Mesenchymal stem cell (in vitro differentiated cells and primary cell): ENCODE measurements at regions not wholly inside any gene's neighbourhood (a gene's known extent, or its start where the extent isn't known, plus 50 kb on each side); places are given as distances from the start of the nearest gene placed in this dataset.

Experiments used
- DNase-seq: peaks from one replicate; pipeline ENCODE4 v3.0.0-alpha.2; 2013
- H2AFZ ChIP-seq: one replicate; pipeline ENCODE4 v1.6.1; 2013; ENCODE audit warnings: low read depth, mild to moderate bottlenecking, control low read depth, inconsistent platforms, low read length, moderate library complexity
- H2AK5ac ChIP-seq: 2 replicates; pipeline ENCODE4 v1.6.1; 2013; ENCODE audit warnings: low read length, moderate library complexity, mild to moderate bottlenecking, inconsistent platforms; ENCODE audit not compliant: severe bottlenecking
- H2BK120ac ChIP-seq: one replicate; pipeline ENCODE4 v1.6.1; 2013; ENCODE audit warnings: low read depth, mild to moderate bottlenecking, inconsistent platforms, low read length, moderate library complexity
- H2BK12ac ChIP-seq, 2 experiments: one replicate each; pipeline ENCODE4 v1.6.1; 2013; ENCODE audit warnings: inconsistent platforms in 2 of 2, low read length in 2 of 2, mild to moderate bottlenecking in 2 of 2, moderate library complexity in 2 of 2, control low read depth in 1 of 2
- H2BK15ac ChIP-seq: one replicate; pipeline ENCODE4 v1.6.1; 2013; ENCODE audit warnings: mild to moderate bottlenecking, low read depth, inconsistent platforms; ENCODE audit not compliant: poor library complexity, severe bottlenecking
- H2BK5ac ChIP-seq: 2 replicates; pipeline ENCODE4 v1.6.1; 2013; ENCODE audit warnings: low read depth, mild to moderate bottlenecking, low read length, control low read depth, inconsistent platforms; ENCODE audit not compliant: poor library complexity, severe bottlenecking
- H3K14ac ChIP-seq, 2 experiments: one replicate each; pipeline ENCODE4 v1.6.1; 2013; ENCODE audit warnings: inconsistent platforms in 2 of 2, low read length in 2 of 2, control low read depth in 1 of 2, mild to moderate bottlenecking in 1 of 2, moderate library complexity in 1 of 2
- H3K18ac ChIP-seq, 2 experiments: one replicate each; pipeline ENCODE4 v1.6.1; 2013; ENCODE audit warnings: inconsistent platforms in 2 of 2, low read length in 2 of 2, control low read depth in 1 of 2, low read depth in 1 of 2, mild to moderate bottlenecking in 1 of 2
- H3K23ac ChIP-seq, 2 experiments: one replicate each; pipeline ENCODE4 v1.6.1; 2013; ENCODE audit warnings: inconsistent platforms in 2 of 2, low read length in 2 of 2, mild to moderate bottlenecking in 2 of 2, moderate library complexity in 2 of 2, control low read depth in 1 of 2
- H3K27ac ChIP-seq: 2 replicates; pipeline ENCODE4 v1.5.1; 2013; ENCODE audit warnings: mild to moderate bottlenecking, moderate library complexity, low read length, control low read depth, inconsistent platforms; ENCODE audit not compliant: poor library complexity, severe bottlenecking
- H3K27me3 ChIP-seq, 2 experiments: 2 replicates each; pipeline versions ENCODE4 v1.6.1 to v1.7.0; 2013; ENCODE audit warnings: low read length in 2 of 2, mild to moderate bottlenecking in 2 of 2, moderate library complexity in 2 of 2, control low read depth in 1 of 2, inconsistent platforms in 1 of 2; ENCODE audit not compliant: control insufficient read depth in 1 of 2, insufficient read depth in 1 of 2
- H3K36me3 ChIP-seq, 2 experiments: 2 replicates each; pipeline versions ENCODE4 v1.6.1 to v1.7.0; 2013; ENCODE audit warnings: low read length in 2 of 2, control low read depth in 1 of 2, inconsistent platforms in 1 of 2, low read depth in 1 of 2, mild to moderate bottlenecking in 1 of 2; ENCODE audit not compliant: insufficient read depth in 2 of 2, control insufficient read depth in 1 of 2
- H3K4ac ChIP-seq, 2 experiments: one replicate each; pipeline ENCODE4 v1.6.1; 2013; ENCODE audit warnings: inconsistent platforms in 2 of 2, low read length in 2 of 2, mild to moderate bottlenecking in 2 of 2, moderate library complexity in 2 of 2, control low read depth in 1 of 2, low read depth in 1 of 2
- H3K4me1 ChIP-seq: 2 replicates; pipeline ENCODE4 v1.6.1; 2013; ENCODE audit warnings: low read depth, low read length, control low read depth; ENCODE audit not compliant: control insufficient read depth, insufficient read depth
- H3K4me2 ChIP-seq: 2 replicates; pipeline ENCODE4 v1.6.1; 2013; ENCODE audit warnings: low read length, mild to moderate bottlenecking, inconsistent platforms; ENCODE audit not compliant: poor library complexity, severe bottlenecking
- H3K4me3 ChIP-seq, 2 experiments: 2 replicates each; pipeline versions ENCODE4 v1.5.1 to v1.7.0; 2013; ENCODE audit warnings: low read length in 2 of 2, mild to moderate bottlenecking in 2 of 2, control low read depth in 1 of 2, low read depth in 1 of 2; ENCODE audit not compliant: insufficient read depth in 1 of 2
- H3K79me1 ChIP-seq: replicated peaks from 2 replicates; pipeline ENCODE4 v1.6.1; 2013; ENCODE audit warnings: mild to moderate bottlenecking, control low read depth, low read length, inconsistent platforms; ENCODE audit not compliant: poor library complexity, severe bottlenecking
- H3K9ac ChIP-seq: 2 replicates; pipeline ENCODE4 v1.7.0; 2013; ENCODE audit warnings: mild to moderate bottlenecking, low read length, moderate library complexity
- H3K9me3 ChIP-seq: 2 replicates; pipeline ENCODE4 v1.7.0; 2013; ENCODE audit warnings: mild to moderate bottlenecking, low read length; ENCODE audit not compliant: control insufficient read depth
- H4K8ac ChIP-seq: one replicate; pipeline ENCODE4 v1.6.1; 2013; ENCODE audit warnings: inconsistent platforms, mild to moderate bottlenecking, low read length, moderate library complexity
- H4K91ac ChIP-seq: one replicate; pipeline ENCODE4 v1.6.1; 2013; ENCODE audit warnings: mild to moderate bottlenecking, low read length, inconsistent platforms
- WGBS: methylation state at CpG from one replicate; pipeline ENCODE4 v1.1.7; 2013; ENCODE audit warnings: mixed read lengths; 5-methylcytosine and 5-hydroxymethylcytosine counted together

- H3K36me3 ChIP-seq = no peaks in the 10 kb centered on the region
- H2AK5ac ChIP-seq = no peak overlapping the region
- no peak overlapping the region for H3K4me2 ChIP-seq
- H3K27ac ChIP-seq = no peak overlapping the region
- 67% methylated on average over 1 of the region's 1 CpG for WGBS
- H3K27me3 ChIP-seq = no peaks in the 10 kb centered on the region
- H2BK5ac ChIP-seq = no peak overlapping the region
- H2AFZ ChIP-seq = no peak overlapping the region
- H3K9me3 ChIP-seq = no peaks in the 10 kb centered on the region
- H3K4me1 ChIP-seq = no peaks in the 10 kb centered on the region
- H3K4me3 ChIP-seq = no peak overlapping the region
- no peak overlapping the region for H4K91ac ChIP-seq
- no peak overlapping the region for H3K9ac ChIP-seq
- no peak overlapping the region for H4K8ac ChIP-seq
- no peak overlapping the region for H3K18ac ChIP-seq
- no peak overlapping the region for H2BK120ac ChIP-seq
- H3K14ac ChIP-seq = no peak overlapping the region
- H3K23ac ChIP-seq = no peak overlapping the region
- H2BK15ac ChIP-seq = no peak overlapping the region
- H3K4ac ChIP-seq = no peak overlapping the region
- H2BK12ac ChIP-seq = no peak overlapping the region
- H3K79me1 ChIP-seq = no peaks in the 10 kb centered on the region
- no peak for DNase-seq
Observed at GRCh38 chr7:159250471-159250870, 105.8 kb upstream of the VIPR2 start.

GRCh38 chr7:159249671-159250070 lies 105.0 kb upstream of the VIPR2 start:
- H2AK5ac ChIP-seq = no peak overlapping the region
- DNase-seq = no peak
- no peak overlapping the region for H2BK5ac ChIP-seq
- H3K14ac ChIP-seq = no peak overlapping the region
- no peak overlapping the region for H3K23ac ChIP-seq
- no peaks in the 10 kb centered on the region for H3K27me3 ChIP-seq
- H2BK12ac ChIP-seq = no peak overlapping the region
- no peaks in the 10 kb centered on the region for H3K79me1 ChIP-seq
- H2BK120ac ChIP-seq = no peak overlapping the region
- H3K36me3 ChIP-seq = no peaks in the 10 kb centered on the region
- H2AFZ ChIP-seq = no peak overlapping the region
- H2BK15ac ChIP-seq = no peak overlapping the region
- H4K91ac ChIP-seq = no peak overlapping the region
- WGBS = 93% methylated on average over 6 of the region's 6 CpGs
- no peaks in the 10 kb centered on the region for H3K9me3 ChIP-seq
- H3K4me1 ChIP-seq = no peaks in the 10 kb centered on the region
- no peak overlapping the region for H4K8ac ChIP-seq
- H3K4me3 ChIP-seq = no peak overlapping the region
- no peak overlapping the region for H3K4me2 ChIP-seq
- H3K9ac ChIP-seq = no peak overlapping the region
- no peak overlapping the region for H3K27ac ChIP-seq
- H3K4ac ChIP-seq = no peak overlapping the region
- no peak overlapping the region for H3K18ac ChIP-seq

- no peak overlapping the region for H2AK5ac ChIP-seq
- no peaks in the 10 kb centered on the region for H3K27me3 ChIP-seq
- H4K8ac ChIP-seq = no peak overlapping the region
- no peak for DNase-seq
- H3K18ac ChIP-seq = no peak overlapping the region
- H3K9ac ChIP-seq = no peak overlapping the region
- H2BK12ac ChIP-seq = no peak overlapping the region
- H3K4ac ChIP-seq = no peak overlapping the region
- no peaks in the 10 kb centered on the region for H3K36me3 ChIP-seq
- H2BK5ac ChIP-seq = no peak overlapping the region
- no peaks in the 10 kb centered on the region for H3K4me1 ChIP-seq
- 88% methylated on average over 1 of the region's 2 CpGs for WGBS
- H4K91ac ChIP-seq = no peak overlapping the region
- H2BK120ac ChIP-seq = no peak overlapping the region
- no peak overlapping the region for H3K4me3 ChIP-seq
- no peak overlapping the region for H2BK15ac ChIP-seq
- H3K14ac ChIP-seq = no peak overlapping the region
- no peak overlapping the region for H3K23ac ChIP-seq
- H3K9me3 ChIP-seq = no peaks in the 10 kb centered on the region
- H3K4me2 ChIP-seq = no peak overlapping the region
- H3K27ac ChIP-seq = no peak overlapping the region
- H2AFZ ChIP-seq = no peak overlapping the region
- H3K79me1 ChIP-seq = no peaks in the 10 kb centered on the region
Observed at GRCh38 chr7:159247910-159248309, 103.2 kb upstream of the VIPR2 start.

- Histone ChIP-seq H2AFZ (no peak overlapping the region), H3K4me2 (no peak overlapping the region), H3K23ac (no peak overlapping the region), H4K91ac (no peak overlapping the region), H3K18ac (no peak overlapping the region), H2BK12ac (no peak overlapping the region), H2BK120ac (no peak overlapping the region), H2AK5ac (no peak overlapping the region), H3K9ac (no peak overlapping the region), H4K8ac (no peak overlapping the region), H3K9me3 (no peaks in the 10 kb centered on the region), H3K4me1 (no peaks in the 10 kb centered on the region), H3K36me3 (no peaks in the 10 kb centered on the region), H2BK5ac (no peak overlapping the region), H3K4ac (no peak overlapping the region), H3K27me3 (no peaks in the 10 kb centered on the region), H2BK15ac (no peak overlapping the region), H3K79me1 (no peaks in the 10 kb centered on the region), H3K14ac (no peak overlapping the region), H3K27ac (no peak overlapping the region), H3K4me3 (no peak overlapping the region)
- 31% methylated on average over 1 of the region's 2 CpGs for WGBS
- DNase-seq = no peak
Observed at GRCh38 chr7:159246702-159247480, 102.2 kb upstream of the VIPR2 start.
